ENCODE measurements at regions not wholly inside any gene's neighbourhood (a gene's known extent, or its start where the extent isn't known, plus 50 kb on each side); places are given as distances from the start of the nearest gene placed in this dataset.

- Histone ChIP-seq H3K9me3 (ENCODE audit: control insufficient read depth, low read depth, low read length) (no peaks in the 10 kb centered on the region), H3K4me2 (ENCODE audit: control insufficient read depth, extremely low read depth, insufficient read depth, low read depth, low read length) (no peak overlapping the region), H3K79me2 (ENCODE audit: control insufficient read depth, insufficient read depth, low read length) (no peaks in the 10 kb centered on the region), H3K4me1 (ENCODE audit: control insufficient read depth, extremely low read depth, insufficient read depth, low read length) (peaks cover 12% of the 10 kb centered on the region), H4K20me1 (ENCODE audit: control insufficient read depth, extremely low read depth, insufficient read depth, low read length) (no peaks in the 10 kb centered on the region), H3K27ac (ENCODE audit: control insufficient read depth, insufficient read depth, low read length) (no peak overlapping the region), H3K9me1 (ENCODE audit: control insufficient read depth, extremely low read depth, insufficient read depth, low read length) (no peaks in the 10 kb centered on the region), H3K36me3 (ENCODE audit: control insufficient read depth in 2 of 2, extremely low read depth in 1 of 2, insufficient read depth in 2 of 2, low read length in 2 of 2) (no peaks in the 10 kb centered on the region), H2AFZ (ENCODE audit: control insufficient read depth, low read length) (no peak overlapping the region), H3K27me3 (ENCODE audit: control insufficient read depth, extremely low read depth, insufficient read depth, low read length) (no peaks in the 10 kb centered on the region), H3K9ac (ENCODE audit: control insufficient read depth, extremely low read depth, insufficient read depth, low read length) (no peak overlapping the region), H3K4me3 (ENCODE audit: control insufficient read depth in 2 of 3, extremely low read depth in 1 of 3, insufficient read depth in 2 of 3, low read depth in 1 of 3, low read length in 3 of 3) (no peak overlapping the region)
- TF ChIP-seq EZH2 (IDR thresholded peaks at IDR 0.05; ENCODE audit: low read length) (no peak), CTCF (optimal IDR thresholded peaks at IDR 0.05 in 1 of 3, IDR thresholded peaks at IDR 0.05 in 1 of 3, conservative IDR thresholded peaks at IDR 0.05 in 1 of 3; ENCODE audit: extremely low read depth in 1 of 3, insufficient read depth in 2 of 3, low read length in 3 of 3) (no peak)
- no peak for FAIRE-seq
- DNase-seq (ENCODE audit: low read depth, low spot score) = no peak
- dilution Hi-C loops (cut with MboI; ENCODE audit: extremely low pct_ligation_motif_present, low sequenced_read_pairs) = no loop called here
Measured at GRCh38 chr11:110023711-110024110, 69.5 kb upstream of the ZC3H12C start.

GRCh38 chr11:110026858-110027626 is 66.2 kb upstream of the ZC3H12C start:
- H3K9me1 ChIP-seq (ENCODE audit: control insufficient read depth, extremely low read depth, insufficient read depth, low read length) = no peaks in the 10 kb centered on the region
- no peak overlapping the region for H3K9ac ChIP-seq (ENCODE audit: control insufficient read depth, extremely low read depth, insufficient read depth, low read length)
- H3K27ac ChIP-seq (ENCODE audit: control insufficient read depth, insufficient read depth, low read length) = no peak overlapping the region
- H3K4me2 ChIP-seq (ENCODE audit: control insufficient read depth, extremely low read depth, insufficient read depth, low read depth, low read length) = no peak overlapping the region
- no peaks in the 10 kb centered on the region for H3K27me3 ChIP-seq (ENCODE audit: control insufficient read depth, extremely low read depth, insufficient read depth, low read length)
- H3K36me3 ChIP-seq (ENCODE audit: control insufficient read depth in 2 of 2, extremely low read depth in 1 of 2, insufficient read depth in 2 of 2, low read length in 2 of 2) = no peaks in the 10 kb centered on the region
- H3K79me2 ChIP-seq (ENCODE audit: control insufficient read depth, insufficient read depth, low read length) = no peaks in the 10 kb centered on the region
- no peaks in the 10 kb centered on the region for H4K20me1 ChIP-seq (ENCODE audit: control insufficient read depth, extremely low read depth, insufficient read depth, low read length)
- FAIRE-seq (no peak), DNase-seq (ENCODE audit: low read depth, low spot score) (no peak)
- no peaks in the 10 kb centered on the region for H3K9me3 ChIP-seq (ENCODE audit: control insufficient read depth, low read depth, low read length)
- no peak overlapping the region for H3K4me3 ChIP-seq (ENCODE audit: control insufficient read depth in 2 of 3, extremely low read depth in 1 of 3, insufficient read depth in 2 of 3, low read depth in 1 of 3, low read length in 3 of 3)
- dilution Hi-C loops (cut with MboI; ENCODE audit: extremely low pct_ligation_motif_present, low sequenced_read_pairs) = no loop called here
- H2AFZ ChIP-seq (ENCODE audit: control insufficient read depth, low read length) = no peak overlapping the region
- peaks cover 10% of the 10 kb centered on the region for H3K4me1 ChIP-seq (ENCODE audit: control insufficient read depth, extremely low read depth, insufficient read depth, low read length)
- no peak for TF ChIP-seq EZH2 (IDR thresholded peaks at IDR 0.05; ENCODE audit: low read length)
- no peak for TF ChIP-seq CTCF (optimal IDR thresholded peaks at IDR 0.05 in 1 of 3, IDR thresholded peaks at IDR 0.05 in 1 of 3, conservative IDR thresholded peaks at IDR 0.05 in 1 of 3; ENCODE audit: extremely low read depth in 1 of 3, insufficient read depth in 2 of 3, low read length in 3 of 3)
